ENCODE measurements at regions not wholly inside any gene's neighbourhood (a gene's known extent, or its start where the extent isn't known, plus 50 kb on each side); places are given as distances from the start of the nearest gene placed in this dataset.

DNA sequence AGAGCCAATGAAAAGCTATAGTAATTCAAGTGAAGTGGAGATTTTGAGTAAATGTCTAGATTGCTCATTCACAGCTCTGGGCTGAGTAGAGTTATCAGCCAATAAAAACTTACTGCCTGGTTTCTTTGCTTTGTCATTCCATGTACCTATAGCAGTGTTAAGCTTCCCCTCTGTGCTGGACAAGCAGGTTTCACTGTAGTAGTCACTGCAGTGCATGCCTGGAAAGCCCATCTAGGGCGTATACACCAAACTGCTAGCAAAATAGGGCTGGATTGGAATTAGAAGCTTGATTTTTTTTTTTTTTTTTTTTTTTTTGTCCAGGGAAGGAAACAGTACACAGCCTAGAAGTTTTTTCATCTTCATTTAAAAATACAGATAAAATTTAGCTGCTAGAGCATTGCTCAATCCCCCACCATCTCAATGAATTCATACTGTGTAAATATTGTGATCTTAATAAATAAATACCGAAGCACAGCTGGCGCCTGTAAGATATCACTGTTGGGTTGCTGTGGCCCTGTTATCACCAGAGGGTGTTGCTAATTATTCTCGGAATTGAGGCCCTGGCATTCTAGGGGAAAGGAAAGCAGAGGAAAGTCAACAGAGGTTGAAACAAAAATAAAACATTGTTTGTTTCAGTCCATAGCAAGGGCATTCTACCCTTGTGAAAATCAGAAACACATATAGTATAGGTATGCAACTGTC lies 968.5 kb upstream of the GJE1 start:
- TF ChIP-seq CTCF (IDR thresholded peaks at IDR 0.05 in 4 of 5, conservative IDR thresholded peaks at IDR 0.05 in 1 of 5) (no peak), POLR2A (IDR thresholded peaks at IDR 0.05) (no peak)
